GM12892 (cell line): ENCODE measurements at regions not wholly inside any gene's neighbourhood (a gene's known extent, or its start where the extent isn't known, plus 50 kb on each side); places are given as distances from the start of the nearest gene placed in this dataset.

ENCODE experiments used
- POLR2A ChIP-seq: IDR thresholded peaks from 2 replicates; pipeline ENCODE4 v1.6.1; 2011; ENCODE audit warnings: low read depth, low read length, control low read depth
- POLR2AphosphoS5 ChIP-seq: IDR thresholded peaks from 2 replicates; pipeline ENCODE4 v1.6.1; 2011; ENCODE audit warnings: low read depth, low read length, control low read depth

- TF ChIP-seq POLR2A: no peak
- TF ChIP-seq POLR2AphosphoS5: no peak
Observed at GRCh38 chr13:65088906-65089305, 2141.2 kb downstream of the PCDH9 start.
